ENCODE measurements at regions not wholly inside any gene's neighbourhood (a gene's known extent, or its start where the extent isn't known, plus 50 kb on each side); places are given as distances from the start of the nearest gene placed in this dataset.

GRCh38 chr7:11317766-11318165, 344.1 kb downstream of the PHF14 start:
- H3K27me3 ChIP-seq (ENCODE audit: control insufficient read depth in 2 of 2, insufficient read depth in 2 of 2, low read length in 2 of 2) = no peaks in the 10 kb centered on the region; a peak in 2 of 5 replicates
- H3K4me2 ChIP-seq (ENCODE audit: insufficient read depth, low read length) = no peak overlapping the region
- DNase-seq (ENCODE audit: extremely low read depth in 1 of 4, low spot score in 3 of 4) (no peak), FAIRE-seq (no peak), ATAC-seq (no peak)
- no peaks in the 10 kb centered on the region for H3K79me2 ChIP-seq (ENCODE audit: control insufficient read depth, insufficient read depth, low read length)
- no peak overlapping the region for H2AFZ ChIP-seq (ENCODE audit: low read depth, low read length)
- TF ChIP-seq TARDBP (IDR thresholded peaks at IDR 0.05) (no peak), RBM25 (IDR thresholded peaks at IDR 0.05; ENCODE audit: low read depth, low read length, severe bottlenecking) (no peak), NFXL1 (CRISPR knock-in tag; IDR thresholded peaks at IDR 0.05) (no peak), ZC3H8 (IDR thresholded peaks at IDR 0.05) (no peak), HMG20A (CRISPR knock-in tag; conservative IDR thresholded peaks at IDR 0.05) (no peak), TRIM28 (IDR thresholded peaks at IDR 0.05) (no peak)
- no peak overlapping the region for H3K27ac ChIP-seq (ENCODE audit: extremely low read depth, low read depth, low read length)
- H3K9ac ChIP-seq (ENCODE audit: insufficient read depth in 1 of 2, low read depth in 2 of 2, low read length in 2 of 2) = no peak overlapping the region
- no peaks in the 10 kb centered on the region for H4K20me1 ChIP-seq (replicated peaks; ENCODE audit: control insufficient read depth, insufficient read depth, low read length)
- H3K4me3 ChIP-seq = no peak overlapping the region
- in situ Hi-C loops (cut with MboI) = no loop called here
- intact Hi-C loops (cut with micrococcal nuclease) = no loop called here
- H3K4me1 ChIP-seq (replicated peaks in 1 of 2; ENCODE audit: control insufficient read depth in 2 of 2, insufficient read depth in 2 of 2, low read length in 2 of 2) = no peaks in the 10 kb centered on the region
- H3K9me3 ChIP-seq (replicated peaks; ENCODE audit: control insufficient read depth, insufficient read depth, low read depth, low read length) = no peaks in the 10 kb centered on the region
- BruUV-seq (replicated peaks) = no TSS peak
- H3K9me1 ChIP-seq (ENCODE audit: control insufficient read depth, insufficient read depth, low read length) = no peaks in the 10 kb centered on the region
- CTCF ChIA-PET (ENCODE audit: low intra/inter-chr PET ratio) = no interaction called here
- H3K36me3 ChIP-seq (ENCODE audit: control insufficient read depth, insufficient read depth, low read length) = no peaks in the 10 kb centered on the region
- POLR2A ChIA-PET = no interaction called here
- 0% methylated on average over 1 of the region's 1 CpG for WGBS (ENCODE audit: insufficient coverage, low coverage, missing lambda C conversion rate)

- H3K27ac ChIP-seq (ENCODE audit: extremely low read depth, low read depth, low read length) = no peak overlapping the region
- H4K20me1 ChIP-seq (replicated peaks; ENCODE audit: control insufficient read depth, insufficient read depth, low read length) = no peaks in the 10 kb centered on the region
- in situ Hi-C loops (cut with MboI) (no loop called here), intact Hi-C loops (cut with micrococcal nuclease) (no loop called here)
- WGBS (ENCODE audit: insufficient coverage, low coverage, missing lambda C conversion rate) = 0% methylated on average over 1 of the region's 1 CpG
- no peaks in the 10 kb centered on the region for H3K9me1 ChIP-seq (ENCODE audit: control insufficient read depth, insufficient read depth, low read length)
- POLR2A ChIA-PET = no interaction called here
- no peaks in the 10 kb centered on the region for H3K9me3 ChIP-seq (replicated peaks; ENCODE audit: control insufficient read depth, insufficient read depth, low read depth, low read length)
- no peak overlapping the region for H3K4me3 ChIP-seq
- H3K79me2 ChIP-seq (ENCODE audit: control insufficient read depth, insufficient read depth, low read length) = no peaks in the 10 kb centered on the region
- FAIRE-seq (no peak), ATAC-seq (no peak), DNase-seq (ENCODE audit: extremely low read depth in 1 of 4, low spot score in 3 of 4) (no peak)
- H3K9ac ChIP-seq (ENCODE audit: insufficient read depth in 1 of 2, low read depth in 2 of 2, low read length in 2 of 2) = no peak overlapping the region
- no TSS peak for BruUV-seq (replicated peaks)
- no peak overlapping the region for H3K4me2 ChIP-seq (ENCODE audit: insufficient read depth, low read length)
- H3K4me1 ChIP-seq (replicated peaks in 1 of 2; ENCODE audit: control insufficient read depth in 2 of 2, insufficient read depth in 2 of 2, low read length in 2 of 2) = no peaks in the 10 kb centered on the region
- no peak overlapping the region for H2AFZ ChIP-seq (ENCODE audit: low read depth, low read length)
- no peaks in the 10 kb centered on the region; a peak in 2 of 5 replicates for H3K27me3 ChIP-seq (ENCODE audit: control insufficient read depth in 2 of 2, insufficient read depth in 2 of 2, low read length in 2 of 2)
- CTCF ChIA-PET (ENCODE audit: low intra/inter-chr PET ratio) = no interaction called here
- no peak for TF ChIP-seq NCOR1 (IDR thresholded peaks at IDR 0.05)
- TF ChIP-seq ZNF586 (CRISPR knock-in tag; conservative IDR thresholded peaks at IDR 0.05) = no peak
- TF ChIP-seq POLR3A (IDR thresholded peaks at IDR 0.05; ENCODE audit: borderline replicate concordance, extremely low read depth, insufficient read depth, insufficient read length) = no peak
- no peak for TF ChIP-seq HSF4 (CRISPR knock-in tag; IDR thresholded peaks at IDR 0.05; ENCODE audit: borderline replicate concordance)
- no peak for TF ChIP-seq GABPA (tag; conservative IDR thresholded peaks at IDR 0.05; ENCODE audit: low read depth)
- no peak for TF ChIP-seq NFYB (IDR thresholded peaks at IDR 0.05; ENCODE audit: extremely low read depth, insufficient read length)
- no peaks in the 10 kb centered on the region for H3K36me3 ChIP-seq (ENCODE audit: control insufficient read depth, insufficient read depth, low read length)
Observed at GRCh38 chr7:11319491-11320274, 346.0 kb downstream of the PHF14 start.
